Heart left ventricle (tissue), 16 donors: ENCODE measurements at regions not wholly inside any gene's neighbourhood (a gene's known extent, or its start where the extent isn't known, plus 50 kb on each side); places are given as distances from the start of the nearest gene placed in this dataset.

Experiments used
- ATAC-seq, 4 donors: fragments of 200-7000 bp; cut with Tn5 transposase; one replicate each; pipeline ENCODE4 v1.9.1; 2020 to 2022; ENCODE audit warnings: moderate library complexity in 4 of 4, mild to moderate bottlenecking in 3 of 4, moderate number of reproducible peaks in 1 of 4
- DNase-seq, 5 donors: peaks; one replicate each; pipeline ENCODE4 v3.0.0-alpha.2; 2020
- H3K27ac ChIP-seq, 12 donors: fragments of 200-600 bp; sonication (generic) in 4 of 12; one replicate each; pipeline versions ENCODE4 v1.5.0 to v1.8.0; 2016 to 2022; ENCODE audit warnings: mild to moderate bottlenecking in 2 of 12
- H3K27me3 ChIP-seq, 9 donors: fragments of 200-600 bp; sonication (generic) in 2 of 9; one replicate each; pipeline versions ENCODE4 v1.5.1 to v1.8.0; 2016 to 2022; ENCODE audit warnings: mild to moderate bottlenecking in 3 of 9
- H3K36me3 ChIP-seq, 9 donors: fragments of 200-600 bp; sonication (generic) in 2 of 9; one replicate each; pipeline versions ENCODE4 v1.5.0 to v1.8.0; 2018 to 2022; ENCODE audit warnings: mild to moderate bottlenecking in 2 of 9
- H3K4me1 ChIP-seq, 12 donors: fragments of 200-600 bp; sonication (generic) in 4 of 12; one replicate each; pipeline versions ENCODE4 v1.5.0 to v1.8.0; 2016 to 2022; ENCODE audit warnings: mild to moderate bottlenecking in 3 of 12
- H3K4me3 ChIP-seq, 12 donors: fragments of 200-600 bp; sonication (generic) in 4 of 12; one replicate each; pipeline versions ENCODE4 v1.5.0 to v1.8.0; 2017 to 2022; ENCODE audit warnings: mild to moderate bottlenecking in 9 of 12, moderate library complexity in 4 of 12
- H3K9me3 ChIP-seq, 12 donors: fragments of 200-600 bp; sonication (generic) in 4 of 12; one replicate each; pipeline versions ENCODE4 v1.5.0 to v1.8.0; 2016 to 2022; ENCODE audit warnings: mild to moderate bottlenecking in 1 of 12
- POLR2A ChIP-seq, 2 donors: fragments of 450-650 bp; IDR thresholded peaks; one replicate each; pipeline ENCODE4 v1.6.1; 2017; ENCODE audit warnings: antibody characterized with exemption in 2 of 2, mild to moderate bottlenecking in 2 of 2, moderate library complexity in 2 of 2
- WGBS, 4 donors: extraction: QIAGEN DNeasy Blood & Tissue Kit in 2 of 4; methylation state at CpG; one replicate each; pipeline versions ENCODE4 v1.1.5 to v1.1.7; 2013 to 2018; 5-methylcytosine and 5-hydroxymethylcytosine counted together
- intact Hi-C, 10 donors: fragments of 100-400 bp; cut with DNase I; formaldehyde crosslinking; loops; one replicate each; pipeline versions ENCODE4 v1.11.1 to v1.14.2; 2022
- TF ChIP-seq, protein P1 (sequence below), 12 donors: fragments of 200-600 bp; sonication (generic) in 4 of 12; IDR thresholded peaks; one replicate each; pipeline versions ENCODE4 v1.5.0 to v1.8.0; 2018 to 2022; ENCODE audit warnings: antibody characterized with exemption in 12 of 12, mild to moderate bottlenecking in 5 of 12
- donor health status: ischemic (EF 13 %, LVEDD 7.1; RV severe dilation, severe dysfunction).
- donor health status: healthy with polysubstance abuse.
- donor health status: DM: no; HTN: yes; CAD: no.
- donor health status: DM: no; HTN: no; CAD: no.
- donor health status: ischemic (EF 25% LVEDD 6.9; RV normal size, moderate dysfunction).
- donor health status: ischemic (EF 25% LVEDD 5.7; RV mildly dilated, moderate dysfunction).
- donor health status: healthy.
- donor health status: DM: yes; HTN: yes; CAD: no.
- donor health status: ischemic (EF 35%, LVEDD 5.7; RV mildly dilated, moderate dysfunction).
- donor health status: nonischemic (EF 11% LVEDD 7.7; RV severe dilation, severe dysfunction).
- donor health status: DM: yes; HTN: yes; CAD: no.
- donor health status: PGD.
- donor health status: ischemic (EF 29% LVEDD 5.4; RV normal size, mild dysfunction).
- donor health status: nonischemic (EF 23%, LVEDD 6.1; RV moderate dilation, normal function).

DNA sequence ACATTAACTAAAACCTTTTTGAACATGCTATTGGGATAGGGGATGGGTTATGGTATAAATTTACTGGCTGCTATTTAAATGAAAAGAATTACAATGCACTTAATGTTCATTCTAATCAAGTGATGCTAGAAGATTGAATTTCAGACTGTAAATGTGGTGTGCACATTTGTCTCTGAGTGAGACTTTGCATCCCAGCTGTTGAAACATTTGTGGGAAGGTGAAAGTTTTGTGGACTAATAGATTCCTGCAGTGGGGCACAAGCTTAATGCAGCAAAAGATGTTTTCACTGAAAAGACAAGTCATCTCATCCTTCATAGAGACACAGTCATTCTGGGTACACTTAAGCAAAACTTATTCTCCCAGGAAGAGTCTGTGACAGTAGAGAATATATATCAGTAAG is 323.6 kb downstream of the NFIB start:
- intact Hi-C loops: no loop called here

DNA sequence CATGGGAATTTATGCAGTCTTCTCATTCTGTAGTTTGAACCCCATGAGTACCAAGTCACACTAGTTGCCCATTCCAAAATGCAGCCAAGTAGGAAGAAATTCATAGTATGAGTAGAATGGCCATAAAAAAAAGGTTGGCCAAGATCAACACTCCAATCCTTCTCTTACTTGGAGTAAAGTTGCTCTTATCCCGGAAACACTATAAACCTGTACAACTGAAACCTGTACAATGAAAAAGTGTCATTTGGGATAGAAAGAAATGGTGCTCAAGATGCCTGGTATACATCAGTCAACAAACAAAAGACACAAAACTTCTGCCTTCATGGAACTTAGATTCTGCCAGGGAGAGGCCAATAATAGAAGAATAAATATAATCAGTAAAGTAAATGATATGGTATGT is 325.0 kb downstream of the NFIB start:
- no peak overlapping the region for H3K4me3 ChIP-seq
- ATAC-seq (no peak), DNase-seq (no peak)
- TF ChIP-seq, protein P1, sequence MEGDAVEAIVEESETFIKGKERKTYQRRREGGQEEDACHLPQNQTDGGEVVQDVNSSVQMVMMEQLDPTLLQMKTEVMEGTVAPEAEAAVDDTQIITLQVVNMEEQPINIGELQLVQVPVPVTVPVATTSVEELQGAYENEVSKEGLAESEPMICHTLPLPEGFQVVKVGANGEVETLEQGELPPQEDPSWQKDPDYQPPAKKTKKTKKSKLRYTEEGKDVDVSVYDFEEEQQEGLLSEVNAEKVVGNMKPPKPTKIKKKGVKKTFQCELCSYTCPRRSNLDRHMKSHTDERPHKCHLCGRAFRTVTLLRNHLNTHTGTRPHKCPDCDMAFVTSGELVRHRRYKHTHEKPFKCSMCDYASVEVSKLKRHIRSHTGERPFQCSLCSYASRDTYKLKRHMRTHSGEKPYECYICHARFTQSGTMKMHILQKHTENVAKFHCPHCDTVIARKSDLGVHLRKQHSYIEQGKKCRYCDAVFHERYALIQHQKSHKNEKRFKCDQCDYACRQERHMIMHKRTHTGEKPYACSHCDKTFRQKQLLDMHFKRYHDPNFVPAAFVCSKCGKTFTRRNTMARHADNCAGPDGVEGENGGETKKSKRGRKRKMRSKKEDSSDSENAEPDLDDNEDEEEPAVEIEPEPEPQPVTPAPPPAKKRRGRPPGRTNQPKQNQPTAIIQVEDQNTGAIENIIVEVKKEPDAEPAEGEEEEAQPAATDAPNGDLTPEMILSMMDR (IDR thresholded peaks at IDR 0.05): no peak
- TF ChIP-seq POLR2A (IDR thresholded peaks at IDR 0.05): no peak
- no peaks in the 10 kb centered on the region for H3K9me3 ChIP-seq
- H3K27ac ChIP-seq: no peak overlapping the region
- intact Hi-C loops: no loop called here
- 0 to 100% (median 76%) methylated on average over 1 of the region's 1 CpG for WGBS, 4 donors
- no peaks in the 10 kb centered on the region for H3K27me3 ChIP-seq
- no peaks in the 10 kb centered on the region for H3K36me3 ChIP-seq
- H3K4me1 ChIP-seq: peaks cover 0 to 14% (median 0%) of the 10 kb centered on the region in 12 donors

More for the DNA sequence above, 323.6 kb downstream of the NFIB start:
- Histone ChIP-seq H3K27me3 (no peaks in the 10 kb centered on the region), H3K9me3 (no peaks in the 10 kb centered on the region), H3K4me3 (no peak overlapping the region), H3K27ac (no peak overlapping the region), H3K36me3 (no peaks in the 10 kb centered on the region), H3K4me1 (peaks cover 0 to 14% (median 0%) of the 10 kb centered on the region in 12 donors)
- TF ChIP-seq, protein P1 (IDR thresholded peaks at IDR 0.05): no peak
- TF ChIP-seq POLR2A (IDR thresholded peaks at IDR 0.05): no peak
- no peak for DNase-seq
- ATAC-seq: no peak

DNA sequence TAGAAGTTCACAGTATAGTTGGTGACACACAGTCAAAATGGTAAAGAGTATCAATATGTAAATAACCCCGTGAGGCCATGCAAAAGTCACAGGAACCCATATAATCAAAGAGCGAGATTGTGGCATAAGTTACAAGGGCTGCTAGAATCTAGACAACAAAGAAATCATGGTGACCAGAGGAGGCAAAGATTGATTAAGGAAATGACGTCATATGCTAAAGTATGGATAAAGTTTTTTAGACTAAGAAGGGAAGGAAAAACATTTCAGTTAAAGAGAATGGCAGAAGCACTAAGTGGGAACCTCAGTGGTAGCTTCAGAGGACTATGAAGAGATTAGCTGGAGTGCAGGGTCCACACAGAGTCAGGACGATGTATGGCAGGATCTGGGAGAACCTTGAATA is 330.3 kb downstream of the NFIB start:
- H3K4me1 ChIP-seq: no peaks in the 10 kb centered on the region
- DNase-seq (no peak), ATAC-seq (no peak)
- no peaks in the 10 kb centered on the region for H3K9me3 ChIP-seq
- TF ChIP-seq, protein P1 (IDR thresholded peaks at IDR 0.05): no peak
- TF ChIP-seq POLR2A (IDR thresholded peaks at IDR 0.05): no peak
- WGBS, 4 donors: 91% methylated on average over 4 of the region's 4 CpGs
- H3K27ac ChIP-seq: no peak overlapping the region
- no peak overlapping the region for H3K4me3 ChIP-seq
- no peaks in the 10 kb centered on the region for H3K36me3 ChIP-seq
- no peaks in the 10 kb centered on the region for H3K27me3 ChIP-seq
- intact Hi-C loops: no loop called here

DNA sequence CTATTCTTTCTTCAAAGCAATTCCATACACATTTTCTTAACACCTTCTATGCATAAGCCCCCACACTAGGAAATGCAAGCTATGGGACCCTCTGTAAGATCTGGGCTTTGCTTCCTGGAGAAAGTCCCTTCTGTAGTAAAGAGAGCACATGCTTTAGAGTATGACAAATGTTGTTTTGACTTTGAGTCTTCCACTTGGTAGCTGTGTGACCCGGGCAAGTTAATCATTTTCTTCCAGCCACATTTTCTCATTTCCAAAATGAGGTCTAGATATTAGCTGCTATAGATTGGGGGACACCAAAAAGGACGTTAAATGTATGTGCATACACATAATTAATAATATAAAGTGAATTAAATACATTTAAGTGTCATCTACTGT is 334.0 kb downstream of the NFIB start:
- intact Hi-C loops: loop anchor here in 1 of 10 donors (10.0 kb wide), 1 partner anchor 65 kb away; no protein-coding TSS in a partner anchor
- no peaks in the 10 kb centered on the region for H3K27me3 ChIP-seq
- H3K4me1 ChIP-seq: peaks cover 0 to 5% (median 0%) of the 10 kb centered on the region in 12 donors
- WGBS, 4 donors: 60 to 86% (median 80%) methylated on average over 2 of the region's 2 CpGs
- no peak overlapping the region for H3K27ac ChIP-seq
- H3K9me3 ChIP-seq: no peaks in the 10 kb centered on the region
- no peak overlapping the region for H3K4me3 ChIP-seq
- no peak for DNase-seq
- ATAC-seq: no peak
- no peak for TF ChIP-seq POLR2A (IDR thresholded peaks at IDR 0.05)
- TF ChIP-seq, protein P1 (IDR thresholded peaks at IDR 0.05): no peak
- H3K36me3 ChIP-seq: no peaks in the 10 kb centered on the region
